ENCODE measurements at regions not wholly inside any gene's neighbourhood (a gene's known extent, or its start where the extent isn't known, plus 50 kb on each side); places are given as distances from the start of the nearest gene placed in this dataset.

DNA sequence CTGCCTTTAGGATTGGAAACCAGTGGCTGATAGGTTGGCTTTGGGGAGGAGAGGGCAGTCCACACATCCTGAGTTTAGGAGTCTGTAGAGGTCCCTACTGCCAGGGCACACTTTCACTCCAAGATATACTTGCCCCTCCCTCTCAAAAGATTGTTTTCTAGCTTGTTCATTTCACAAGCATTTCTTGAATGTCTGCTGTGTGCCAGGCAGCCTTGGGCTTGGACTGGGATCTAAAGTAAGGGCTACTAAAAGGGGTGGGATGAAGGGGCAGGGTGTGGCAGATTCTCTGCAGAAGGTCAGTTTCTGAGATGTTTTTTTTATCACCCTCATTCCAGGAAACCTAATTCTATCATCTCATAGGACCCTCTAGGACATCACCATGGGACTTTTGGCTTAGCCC lies 272.4 kb downstream of the SKAP2 start:
- DNase-seq (ENCODE audit: low read depth in 4 of 4, low spot score in 3 of 4): no peak

DNA sequence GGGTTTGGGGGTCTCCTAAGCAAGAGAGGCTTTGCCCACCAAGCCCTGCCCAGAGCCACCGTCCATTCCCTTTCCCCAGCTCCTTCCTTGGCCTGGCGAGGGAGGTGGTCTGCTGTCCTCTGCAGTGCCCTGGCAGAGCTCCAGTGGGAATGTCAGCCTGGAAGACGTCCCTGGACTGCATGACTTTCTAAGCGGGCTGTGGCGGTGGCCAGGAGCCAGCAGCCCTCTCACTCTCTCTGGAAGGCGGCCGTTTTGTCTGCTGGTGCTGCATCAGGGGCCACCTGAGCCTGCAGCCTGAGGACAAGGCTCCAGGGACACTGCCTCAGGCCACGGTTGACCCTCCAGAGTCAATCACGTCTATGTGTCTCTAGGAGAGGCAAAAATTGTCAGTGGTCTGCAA lies 271.0 kb downstream of the SKAP2 start:
- DNase-seq (ENCODE audit: low read depth in 4 of 4, low spot score in 3 of 4): no peak

DNA sequence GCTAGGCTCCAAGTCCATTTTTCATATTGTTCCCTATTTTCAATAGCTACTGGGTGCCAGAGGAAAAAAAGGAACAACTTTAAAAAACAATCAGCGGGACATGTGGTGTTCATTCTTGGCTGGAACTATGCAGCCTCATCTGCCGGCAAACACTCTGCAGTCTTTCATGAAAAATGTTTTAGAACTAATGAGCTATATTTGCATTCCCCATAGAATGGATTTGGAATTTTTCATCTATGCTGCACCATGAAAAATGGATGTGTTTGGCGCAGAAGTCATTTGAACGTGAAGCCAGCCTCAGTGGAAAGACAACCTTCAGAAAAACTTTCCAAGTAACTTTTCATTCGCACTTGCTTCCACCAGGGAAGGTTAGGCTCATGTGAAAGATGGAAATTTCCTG lies 270.5 kb downstream of the SKAP2 start:
- no peak for DNase-seq (ENCODE audit: low read depth in 4 of 4, low spot score in 3 of 4)

DNA sequence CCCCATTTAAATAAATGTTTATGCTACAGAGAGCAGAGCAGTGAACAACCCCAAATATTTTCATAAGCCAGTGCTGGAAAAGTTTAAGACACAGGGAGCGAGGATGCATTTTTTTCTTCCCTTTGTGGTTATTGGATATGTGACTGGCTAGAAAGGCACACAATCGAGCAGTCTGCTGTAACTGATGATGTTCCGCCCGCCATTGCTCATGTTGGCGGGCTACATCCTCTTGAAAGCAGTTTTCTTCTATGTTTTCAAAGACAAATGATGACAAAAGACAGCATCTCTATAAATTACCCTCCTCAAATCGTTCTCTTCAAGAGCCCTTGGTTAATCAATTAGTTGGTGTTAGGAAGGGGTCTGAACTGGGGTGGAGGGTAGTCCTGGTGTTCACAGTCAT lies 269.8 kb downstream of the SKAP2 start:
- DNase-seq (ENCODE audit: low read depth in 4 of 4, low spot score in 3 of 4): no peak

DNA sequence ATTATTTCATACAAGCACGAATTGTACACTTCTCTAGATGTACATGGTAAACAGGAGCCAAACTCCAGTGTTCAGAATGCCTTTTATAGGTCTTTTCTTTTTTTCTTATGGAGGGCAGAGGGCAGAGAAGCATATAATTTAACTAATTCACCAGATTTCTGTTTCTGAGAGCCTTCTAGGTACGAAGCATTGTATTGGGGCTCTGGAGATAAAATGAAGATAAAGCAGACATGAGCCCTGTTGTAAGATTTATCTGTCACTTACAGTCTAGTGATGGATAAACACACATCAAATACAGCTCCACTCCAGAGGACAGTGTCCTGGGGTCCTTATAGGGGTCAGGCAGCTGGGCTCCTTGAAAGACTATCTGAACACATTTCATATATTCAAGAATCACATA lies 265.5 kb downstream of the SKAP2 start:
- no peak for DNase-seq (ENCODE audit: low read depth in 4 of 4, low spot score in 3 of 4)

DNA sequence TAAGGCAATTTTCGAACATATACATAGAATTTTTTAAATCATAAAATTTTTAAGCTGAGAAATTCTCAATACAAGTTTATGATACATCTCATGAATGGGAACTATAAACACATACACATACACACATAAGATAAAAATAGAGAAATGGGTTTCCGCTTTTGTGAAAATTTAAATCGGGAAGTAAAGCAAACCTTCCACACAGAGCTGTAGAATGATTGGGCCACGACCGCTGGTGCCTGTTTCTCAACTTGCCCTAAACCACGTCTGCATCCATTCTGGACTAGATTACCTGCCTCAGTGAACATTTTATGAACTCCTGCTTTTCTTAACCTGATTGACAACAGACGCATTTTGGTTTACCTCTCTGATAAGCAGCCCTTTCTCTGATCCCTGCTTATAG lies 264.4 kb downstream of the SKAP2 start:
- DNase-seq (ENCODE audit: low read depth in 4 of 4, low spot score in 3 of 4): no peak

DNA sequence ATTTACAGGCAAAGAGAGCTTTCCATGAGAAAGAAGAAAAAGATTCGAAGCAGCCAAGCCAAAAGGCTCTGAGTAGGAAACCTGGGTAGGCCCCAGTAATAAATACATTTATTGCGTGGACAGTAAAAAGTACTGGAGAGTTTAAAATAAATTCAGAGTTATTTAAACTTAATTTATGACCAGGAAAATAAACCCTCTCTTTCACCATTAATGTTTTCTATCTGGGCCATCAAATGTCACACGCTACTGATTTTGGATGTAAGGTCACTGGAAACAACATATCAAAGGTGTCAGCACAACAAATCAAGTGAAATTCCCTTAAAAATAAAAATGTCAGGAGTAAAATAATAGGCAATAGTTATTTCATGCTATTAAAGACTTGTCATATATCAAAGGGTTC lies 264.0 kb downstream of the SKAP2 start:
- no peak for DNase-seq (ENCODE audit: low read depth in 4 of 4, low spot score in 3 of 4)

DNA sequence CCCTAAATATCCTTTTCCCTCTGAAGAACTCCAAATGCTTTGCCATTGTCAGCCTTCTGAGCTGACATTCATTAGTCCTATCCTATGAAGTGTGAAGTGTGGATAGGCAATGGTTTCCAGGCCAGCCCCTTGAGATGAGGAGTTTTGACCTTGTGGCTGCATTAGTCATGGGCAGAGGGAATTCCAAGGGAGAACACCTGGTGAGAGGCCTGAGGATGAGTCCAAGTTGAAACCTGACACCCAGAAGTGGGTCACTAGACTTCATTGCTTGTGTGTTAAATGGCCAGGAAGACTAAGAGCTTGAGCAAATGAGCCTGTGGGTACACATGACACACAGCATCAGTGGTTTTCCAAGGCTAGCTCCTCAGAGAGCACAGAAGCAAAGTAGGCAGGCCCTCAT lies 260.8 kb downstream of the SKAP2 start:
- DNase-seq (ENCODE audit: low read depth in 4 of 4, low spot score in 3 of 4): no peak

DNA sequence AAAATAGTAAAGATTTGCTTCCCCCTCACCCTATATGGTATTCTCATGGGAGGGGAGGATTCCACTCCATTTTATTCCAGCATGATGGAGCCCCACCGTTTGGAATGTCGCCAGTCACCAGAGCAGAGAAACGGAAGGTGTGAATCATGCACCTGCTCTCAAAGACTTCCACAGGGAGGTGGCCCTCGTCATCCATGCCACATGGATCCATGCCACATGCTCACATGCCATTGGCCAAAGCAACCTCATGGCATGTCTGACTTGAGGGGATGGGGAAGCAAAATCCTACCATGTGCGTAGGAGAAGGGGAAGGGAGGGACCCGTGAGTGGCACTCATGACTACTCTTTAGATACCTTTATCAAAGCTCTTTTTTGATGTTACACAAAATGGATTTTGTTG lies 256.0 kb downstream of the SKAP2 start:
- DNase-seq (ENCODE audit: low read depth in 4 of 4, low spot score in 3 of 4): no peak

DNA sequence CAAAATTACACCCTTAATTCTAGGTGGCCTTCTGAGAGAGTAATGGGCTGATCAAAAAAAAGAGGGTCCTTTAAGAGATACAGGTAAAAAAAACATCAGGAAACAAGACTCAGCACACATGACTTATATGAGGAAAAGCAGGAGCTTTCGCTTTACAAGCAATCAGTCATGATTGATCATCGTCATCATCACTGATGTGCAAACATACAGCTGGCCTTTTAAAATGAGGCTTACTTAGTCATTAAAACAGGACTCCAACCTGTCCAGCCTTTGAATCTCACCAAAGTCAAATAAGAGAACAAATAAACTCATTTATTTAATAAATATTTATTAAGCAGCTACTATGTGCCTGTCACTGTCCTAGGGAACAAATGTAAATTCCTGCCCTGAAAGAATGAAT lies 255.3 kb downstream of the SKAP2 start:
- DNase-seq (ENCODE audit: low read depth in 4 of 4, low spot score in 3 of 4): no peak

DNA sequence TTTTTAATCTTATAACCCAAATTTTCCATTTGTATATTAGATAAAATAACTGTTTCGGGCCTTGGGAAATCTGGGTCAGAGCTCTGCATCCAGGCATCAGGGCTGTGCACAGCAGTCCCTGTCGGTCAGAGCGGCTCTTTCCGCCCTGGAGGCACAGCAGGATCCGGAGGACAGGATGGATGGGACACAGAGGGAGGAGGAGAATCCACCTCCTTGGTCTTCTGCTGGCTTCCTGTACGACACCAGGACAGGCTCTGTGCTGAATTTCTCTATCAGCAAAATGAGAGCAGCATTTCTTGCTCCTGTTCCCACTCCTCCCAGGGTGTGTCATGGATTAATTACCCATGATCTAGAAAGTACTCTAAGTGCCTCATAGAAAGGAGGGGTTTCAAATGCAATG lies 254.9 kb downstream of the SKAP2 start:
- DNase-seq (ENCODE audit: low read depth in 4 of 4, low spot score in 3 of 4): no peak

DNA sequence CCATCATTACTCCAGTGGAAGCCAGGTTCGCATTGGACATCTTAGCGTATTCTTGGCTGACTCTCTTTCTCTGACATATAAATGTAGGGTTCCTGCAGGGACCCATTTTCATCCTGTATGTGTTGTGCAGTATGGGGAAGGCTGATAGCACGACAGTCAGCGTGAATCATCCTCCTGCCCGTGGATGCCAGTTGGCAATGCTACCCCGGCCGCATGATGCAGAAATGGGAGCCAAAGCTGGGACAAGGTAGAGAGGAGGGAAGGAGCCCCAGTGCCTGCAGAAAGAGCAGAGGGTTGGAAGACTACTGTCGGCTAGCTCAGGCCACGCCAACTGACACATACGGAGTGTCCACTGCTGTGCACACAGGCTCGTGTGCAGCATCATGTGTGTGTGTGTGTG lies 251.6 kb downstream of the SKAP2 start:
- DNase-seq (ENCODE audit: low read depth in 4 of 4, low spot score in 3 of 4): no peak

DNA sequence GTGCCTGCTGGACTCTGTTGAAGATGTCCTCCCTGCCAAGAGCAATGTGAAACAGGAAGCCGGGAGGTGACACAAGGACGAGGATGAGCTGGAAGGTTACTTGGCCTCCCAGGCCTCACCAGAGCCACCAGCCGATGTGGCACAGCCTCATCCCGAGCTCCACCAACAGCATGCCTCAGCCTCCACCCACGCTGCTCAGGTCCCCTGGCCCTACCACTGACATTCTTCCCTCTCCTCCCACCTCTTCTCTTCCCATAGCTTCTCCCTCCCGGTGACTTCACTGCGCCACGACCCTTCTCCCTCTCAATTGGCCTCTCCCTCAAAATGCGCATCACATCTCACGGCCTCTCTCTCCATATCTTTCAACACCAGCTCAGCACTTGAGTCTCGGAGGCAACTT lies 249.9 kb downstream of the SKAP2 start:
- DNase-seq (ENCODE audit: low read depth in 4 of 4, low spot score in 3 of 4): no peak

DNA sequence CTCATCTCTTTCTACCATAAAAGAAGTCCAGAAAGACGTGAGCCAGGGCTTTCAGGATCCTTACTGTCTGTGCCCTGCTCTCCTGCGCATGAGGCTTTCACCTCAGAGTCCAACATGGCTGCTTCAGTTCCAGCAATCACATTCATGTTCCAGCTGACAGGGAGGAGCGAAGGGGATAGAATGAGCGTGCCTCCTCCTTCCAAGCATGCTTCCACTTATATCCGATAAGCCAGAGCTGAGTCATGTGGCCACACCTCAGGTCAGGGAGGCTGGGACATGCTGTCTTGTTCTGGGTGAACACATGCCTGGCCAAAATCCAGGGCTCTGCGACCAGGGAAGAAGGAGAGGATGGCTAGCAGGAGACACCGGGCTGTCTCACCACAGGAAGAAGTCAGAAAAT lies 248.2 kb downstream of the SKAP2 start:
- no peak for DNase-seq (ENCODE audit: low read depth in 4 of 4, low spot score in 3 of 4)

DNA sequence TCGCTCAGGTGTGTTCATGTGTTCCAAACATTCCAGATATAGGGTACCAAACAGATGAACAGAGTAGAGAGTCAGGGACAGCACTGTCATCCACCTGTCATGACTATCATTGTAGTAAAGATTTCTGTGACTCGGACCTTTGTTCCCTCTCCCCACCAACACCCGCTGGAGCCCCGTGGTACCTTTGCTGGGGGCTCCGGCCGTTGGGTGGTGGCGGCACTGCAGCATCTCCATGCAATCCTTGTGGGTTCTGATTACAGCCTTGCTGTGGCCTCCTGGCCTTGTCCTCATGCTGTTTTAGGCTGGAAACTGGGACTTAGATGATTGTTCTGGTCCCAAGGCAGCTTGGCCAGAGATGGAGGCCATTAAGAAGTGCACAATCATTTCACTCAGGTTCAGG lies 247.3 kb downstream of the SKAP2 start:
- DNase-seq (ENCODE audit: low read depth in 4 of 4, low spot score in 3 of 4): no peak
